PC-9 (cell line): ENCODE measurements at regions not wholly inside any gene's neighbourhood (a gene's known extent, or its start where the extent isn't known, plus 50 kb on each side); places are given as distances from the start of the nearest gene placed in this dataset.

Experiments
- BruUV-seq: library from RNA; stranded (reverse); fragments of 400-500 nt; replicated peaks from 2 replicates; lab custom pipeline; 2021; lab: Mats Ljungman, UMichigan
- CTCF ChIA-PET: fragments of 300-600 bp; sonication (Branson Sonifier 250); formaldehyde crosslinking; loops from one replicate; lab custom pipeline; 2022; ENCODE audit warnings: antibody characterized with exemption; lab: Charles Lee
- POLR2A ChIA-PET: fragments of 300-600 bp; sonication (Branson Sonifier 250); formaldehyde crosslinking; loops from one replicate; lab custom pipeline; 2022; ENCODE audit warnings: antibody characterized with exemption; ENCODE audit not compliant: unreplicated experiment; lab: Charles Lee
- DNase-seq, 2 experiments: peaks; one replicate each; pipeline versions ENCODE4 v3.0.0 to v3.0.0-alpha.2; 2015 to 2022; ENCODE audit warnings: mixed read lengths in 1 of 2
- H2AFZ ChIP-seq: fragments of 200-600 bp; sonication (generic); 2 replicates; pipeline ENCODE4 v1.8.1; 2017; ENCODE audit warnings: antibody characterized with exemption
- H3F3A ChIP-seq: fragments of 200-600 bp; sonication (generic); 2 replicates; pipeline ENCODE4 v1.8.1; 2017; ENCODE audit warnings: antibody characterized with exemption, mild to moderate bottlenecking, low read depth; ENCODE audit not compliant: insufficient read depth
- H3K27ac ChIP-seq: fragments of 200-600 bp; sonication (generic); 2 replicates; pipeline ENCODE4 v1.6.1; 2016; ENCODE audit warnings: mixed run types
- H3K27me3 ChIP-seq: fragments of 200-600 bp; sonication (generic); 2 replicates; pipeline ENCODE4 v1.6.1; 2016; ENCODE audit warnings: low read depth, mixed run types; ENCODE audit not compliant: insufficient read depth
- H3K36me3 ChIP-seq: fragments of 200-600 bp; sonication (generic); 2 replicates; pipeline ENCODE4 v1.6.1; 2016; ENCODE audit warnings: low read depth, mixed run types
- H3K4me1 ChIP-seq: fragments of 200-600 bp; sonication (generic); replicated peaks from 2 replicates; pipeline ENCODE4 v1.6.1; 2016; ENCODE audit warnings: mixed run types; ENCODE audit not compliant: insufficient read depth
- H3K4me2 ChIP-seq: fragments of 200-600 bp; sonication (generic); 2 replicates; pipeline ENCODE4 v1.6.1; 2017; ENCODE audit warnings: mixed run types
- H3K4me3 ChIP-seq: fragments of 200-600 bp; sonication (generic); 2 replicates; pipeline ENCODE4 v1.6.1; 2016; ENCODE audit warnings: mixed run types
- H3K79me2 ChIP-seq: fragments of 200-600 bp; sonication (generic); 2 replicates; pipeline ENCODE4 v1.6.1; 2017; ENCODE audit warnings: low read depth, mixed run types
- H3K9me2 ChIP-seq: fragments of 200-600 bp; sonication (generic); 2 replicates; pipeline ENCODE4 v1.8.1; 2017; ENCODE audit warnings: mild to moderate bottlenecking; ENCODE audit not compliant: insufficient read depth
- H3K9me3 ChIP-seq: fragments of 200-600 bp; sonication (generic); 2 replicates; pipeline ENCODE4 v1.8.1; 2016; ENCODE audit warnings: low read depth; ENCODE audit not compliant: insufficient read depth
- H4K20me1 ChIP-seq: fragments of 200-600 bp; sonication (generic); 2 replicates; pipeline ENCODE4 v1.8.1; 2017; ENCODE audit not compliant: insufficient read depth
- EZH2 ChIP-seq: fragments of 200-600 bp; sonication (generic); IDR thresholded peaks from 2 replicates; pipeline ENCODE4 v1.8.0; 2017; ENCODE audit warnings: antibody characterized with exemption, low read depth
- intact Hi-C: fragments of 100-400 bp; cut with micrococcal nuclease; formaldehyde crosslinking; loops from one replicate; pipeline ENCODE4 v1.10.0; 2022; ENCODE audit not compliant: unreplicated experiment
- TF ChIP-seq, protein P1 (sequence below): fragments of 200-600 bp; sonication (generic); conservative IDR thresholded peaks from 2 replicates; pipeline ENCODE4 v1.6.1; 2017; ENCODE audit warnings: mixed run types, antibody characterized with exemption, mild to moderate bottlenecking, moderate library complexity

DNA sequence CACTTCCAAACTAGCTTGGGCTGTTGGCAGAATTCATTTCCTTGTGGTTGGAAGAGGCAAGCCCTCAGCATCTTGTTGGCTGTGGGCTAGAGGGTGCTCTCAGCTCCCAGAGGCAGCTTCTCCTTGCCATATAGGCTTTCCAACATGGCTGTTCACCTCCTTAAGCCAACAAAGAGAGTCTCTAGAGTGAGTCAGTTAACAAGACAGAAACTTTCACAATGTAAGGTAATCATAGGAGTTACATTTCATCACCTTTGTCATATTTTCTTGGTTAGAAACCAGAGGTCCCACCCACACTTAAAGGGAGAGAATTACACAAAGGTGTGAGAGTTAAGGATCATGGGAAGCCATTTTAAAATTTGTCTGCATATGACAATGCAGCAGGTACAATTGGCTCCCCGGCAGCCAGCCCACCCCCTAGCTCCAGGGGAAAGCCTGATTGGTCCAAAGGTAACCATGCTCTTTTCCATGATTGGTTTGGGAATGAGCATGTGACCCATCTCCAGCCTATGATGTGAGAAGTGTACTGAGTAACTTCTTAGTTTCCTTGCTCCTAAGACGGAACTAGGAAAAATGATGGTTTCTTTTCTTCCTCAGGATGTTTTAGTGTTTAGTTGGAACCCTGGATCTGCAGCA, 109.8 kb upstream of the MSX2 start:
- Histone ChIP-seq H3K27me3 (peaks cover 80% of the 10 kb centered on the region), H3K4me2 (no peak overlapping the region), H3K9me2 (no peaks in the 10 kb centered on the region), H3K4me1 (no peaks in the 10 kb centered on the region), H4K20me1 (no peaks in the 10 kb centered on the region), H3K4me3 (no peak overlapping the region), H3F3A (no peaks in the 10 kb centered on the region), H2AFZ (no peak overlapping the region), H3K79me2 (no peaks in the 10 kb centered on the region), H3K9me3 (no peaks in the 10 kb centered on the region), H3K27ac (no peak overlapping the region), H3K36me3 (no peaks in the 10 kb centered on the region)
- TF ChIP-seq, protein P1, sequence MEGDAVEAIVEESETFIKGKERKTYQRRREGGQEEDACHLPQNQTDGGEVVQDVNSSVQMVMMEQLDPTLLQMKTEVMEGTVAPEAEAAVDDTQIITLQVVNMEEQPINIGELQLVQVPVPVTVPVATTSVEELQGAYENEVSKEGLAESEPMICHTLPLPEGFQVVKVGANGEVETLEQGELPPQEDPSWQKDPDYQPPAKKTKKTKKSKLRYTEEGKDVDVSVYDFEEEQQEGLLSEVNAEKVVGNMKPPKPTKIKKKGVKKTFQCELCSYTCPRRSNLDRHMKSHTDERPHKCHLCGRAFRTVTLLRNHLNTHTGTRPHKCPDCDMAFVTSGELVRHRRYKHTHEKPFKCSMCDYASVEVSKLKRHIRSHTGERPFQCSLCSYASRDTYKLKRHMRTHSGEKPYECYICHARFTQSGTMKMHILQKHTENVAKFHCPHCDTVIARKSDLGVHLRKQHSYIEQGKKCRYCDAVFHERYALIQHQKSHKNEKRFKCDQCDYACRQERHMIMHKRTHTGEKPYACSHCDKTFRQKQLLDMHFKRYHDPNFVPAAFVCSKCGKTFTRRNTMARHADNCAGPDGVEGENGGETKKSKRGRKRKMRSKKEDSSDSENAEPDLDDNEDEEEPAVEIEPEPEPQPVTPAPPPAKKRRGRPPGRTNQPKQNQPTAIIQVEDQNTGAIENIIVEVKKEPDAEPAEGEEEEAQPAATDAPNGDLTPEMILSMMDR = no peak
- no peak for TF ChIP-seq EZH2
- no peak for DNase-seq
- intact Hi-C loops = no loop called here
- CTCF ChIA-PET = no interaction called here
- BruUV-seq = no TSS peak
- POLR2A ChIA-PET = no interaction called here

DNA sequence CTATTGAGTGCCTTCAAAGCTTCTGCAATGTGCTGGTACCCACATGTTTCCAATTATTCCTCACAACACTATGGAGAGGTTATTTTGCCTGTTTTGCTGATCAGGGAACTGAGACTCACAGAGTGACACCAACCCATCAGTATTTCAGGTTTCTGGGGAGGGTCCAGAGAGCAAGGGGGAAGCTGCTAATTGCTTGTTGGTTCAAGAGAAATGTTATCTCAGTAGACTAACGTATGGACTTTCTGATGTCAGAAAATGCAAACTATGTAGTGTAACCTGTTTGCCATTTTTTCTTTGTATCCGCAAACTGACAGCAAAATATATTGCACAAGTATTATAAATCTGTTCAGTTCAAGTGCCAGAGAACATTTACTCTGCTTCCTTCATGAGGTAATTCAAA, 108.3 kb upstream of the MSX2 start:
- Histone ChIP-seq H3K79me2 (no peaks in the 10 kb centered on the region), H3K36me3 (no peaks in the 10 kb centered on the region), H3K9me2 (no peaks in the 10 kb centered on the region), H4K20me1 (no peaks in the 10 kb centered on the region), H2AFZ (no peak overlapping the region), H3K4me1 (no peaks in the 10 kb centered on the region), H3K9me3 (no peaks in the 10 kb centered on the region), H3F3A (no peaks in the 10 kb centered on the region), H3K27ac (no peak overlapping the region), H3K4me2 (no peak overlapping the region), H3K27me3 (peaks cover 81% of the 10 kb centered on the region), H3K4me3 (no peak overlapping the region)
- POLR2A ChIA-PET = no interaction called here
- peak in 1 of 2 experiments; percentile 63 for DNase-seq
- BruUV-seq = no TSS peak
- CTCF ChIA-PET = no interaction called here
- intact Hi-C loops = no loop called here
- TF ChIP-seq, protein P1 = no peak
- no peak for TF ChIP-seq EZH2

DNA sequence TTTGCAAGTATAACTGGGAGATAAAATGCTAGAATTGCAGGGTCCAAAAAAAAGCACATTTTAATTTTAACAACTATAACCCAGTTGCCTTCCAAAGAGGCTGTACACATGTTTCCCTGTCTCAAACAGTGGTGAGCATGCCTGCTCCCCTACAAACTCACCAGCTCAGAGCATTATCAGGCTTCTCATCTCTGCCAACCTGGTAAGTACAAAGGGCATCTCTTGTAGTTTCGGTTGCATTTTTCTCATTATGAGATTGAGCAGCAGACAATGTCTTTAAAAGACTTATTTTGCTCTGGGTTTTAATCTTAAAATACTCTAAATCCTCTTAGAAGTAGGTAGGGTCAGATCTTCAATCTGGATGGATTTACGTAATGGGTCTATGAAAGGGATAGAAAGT, 107.1 kb upstream of the MSX2 start:
- TF ChIP-seq EZH2 = no peak
- TF ChIP-seq, protein P1 = no peak
- Histone ChIP-seq H3K4me1 (no peaks in the 10 kb centered on the region), H3K27ac (no peak overlapping the region), H3F3A (no peaks in the 10 kb centered on the region), H3K9me2 (no peaks in the 10 kb centered on the region), H3K36me3 (no peaks in the 10 kb centered on the region), H3K79me2 (no peaks in the 10 kb centered on the region), H3K4me2 (no peak overlapping the region), H2AFZ (no peak overlapping the region), H4K20me1 (no peaks in the 10 kb centered on the region), H3K9me3 (no peaks in the 10 kb centered on the region), H3K27me3 (peaks cover 84% of the 10 kb centered on the region), H3K4me3 (no peak overlapping the region)
- DNase-seq = no peak
- intact Hi-C loops = no loop called here
- CTCF ChIA-PET = no interaction called here
- POLR2A ChIA-PET = no interaction called here
- no TSS peak for BruUV-seq
